ENCODE measurements at regions not wholly inside any gene's neighbourhood (a gene's known extent, or its start where the extent isn't known, plus 50 kb on each side); places are given as distances from the start of the nearest gene placed in this dataset.

DNA sequence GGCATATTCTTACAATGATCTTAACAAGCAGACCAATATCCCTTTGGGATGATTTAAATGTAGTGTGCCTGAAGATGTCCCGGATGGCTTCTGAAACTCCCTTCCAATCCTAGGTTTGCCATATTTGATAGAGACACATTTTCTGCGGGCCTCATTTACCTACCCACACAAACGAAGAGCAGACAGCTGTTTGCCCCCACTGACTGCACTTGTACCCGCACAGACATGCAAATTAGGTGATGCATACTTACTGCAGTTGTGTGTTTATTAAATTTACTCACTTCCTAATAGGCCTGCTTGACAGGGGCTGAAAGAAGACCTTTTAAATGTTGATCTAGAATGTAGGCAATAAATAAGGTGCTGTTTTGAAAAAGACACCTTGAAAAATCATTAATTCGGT, 257.9 kb upstream of the RRP15 start:
- DNase-seq: no peak

DNA sequence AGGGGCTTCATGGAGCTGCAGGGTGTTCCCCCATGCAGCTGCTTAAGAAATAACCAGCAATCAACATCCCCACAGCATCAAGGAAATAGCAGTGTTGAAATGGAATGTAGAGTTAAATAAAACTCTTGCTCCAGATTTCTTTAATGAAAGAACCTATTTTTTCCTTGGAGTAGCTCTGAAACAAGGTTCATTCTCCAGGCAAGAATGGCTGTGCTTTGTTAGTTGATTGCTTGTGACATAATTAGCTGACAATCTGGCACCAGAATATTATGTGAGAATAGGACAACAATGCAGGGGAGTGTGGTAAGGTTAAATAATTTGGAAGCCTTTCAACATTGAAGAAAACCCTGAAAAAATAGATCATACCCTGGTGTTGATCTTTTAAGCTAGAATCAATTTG, 254.2 kb upstream of the RRP15 start:
- DNase-seq: no peak

DNA sequence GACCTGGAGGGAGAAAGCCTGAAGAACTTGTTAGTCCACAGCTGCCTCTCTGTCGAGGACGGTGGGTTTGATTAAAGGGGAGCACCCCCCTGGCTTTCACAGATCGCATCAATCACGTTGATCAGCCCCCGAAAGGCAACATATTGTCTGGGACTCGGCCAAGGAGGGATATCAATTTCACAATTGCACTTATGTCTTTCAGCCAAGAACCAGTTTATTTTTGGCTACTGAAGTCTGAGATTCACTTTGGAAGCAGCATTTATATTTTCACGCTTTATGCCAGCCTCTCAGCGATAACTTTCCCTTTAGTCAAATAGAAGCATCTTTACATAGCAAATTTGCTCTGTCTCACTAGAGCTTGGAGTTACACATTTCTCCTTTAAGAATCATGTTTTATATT, 253.2 kb upstream of the RRP15 start:
- DNase-seq: no peak

DNA sequence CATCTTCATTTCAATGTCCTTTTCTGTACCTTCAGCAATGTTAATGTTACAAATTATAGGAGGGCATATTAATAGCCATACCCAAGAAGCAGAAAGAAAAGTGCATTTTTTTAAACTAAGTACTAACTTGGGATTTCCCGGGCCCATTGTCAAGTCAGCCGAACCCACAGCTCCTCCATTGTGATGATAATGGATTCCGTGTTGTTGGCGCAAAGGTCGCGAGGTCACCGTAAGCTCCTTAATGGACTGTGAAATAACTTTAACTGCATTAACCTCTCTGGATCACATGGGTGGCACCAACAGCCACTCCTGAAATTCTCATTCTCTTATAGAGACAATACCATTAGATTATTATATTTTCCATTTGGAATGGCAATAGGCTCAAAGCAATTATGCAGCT, 250.6 kb upstream of the RRP15 start:
- no peak for DNase-seq

DNA sequence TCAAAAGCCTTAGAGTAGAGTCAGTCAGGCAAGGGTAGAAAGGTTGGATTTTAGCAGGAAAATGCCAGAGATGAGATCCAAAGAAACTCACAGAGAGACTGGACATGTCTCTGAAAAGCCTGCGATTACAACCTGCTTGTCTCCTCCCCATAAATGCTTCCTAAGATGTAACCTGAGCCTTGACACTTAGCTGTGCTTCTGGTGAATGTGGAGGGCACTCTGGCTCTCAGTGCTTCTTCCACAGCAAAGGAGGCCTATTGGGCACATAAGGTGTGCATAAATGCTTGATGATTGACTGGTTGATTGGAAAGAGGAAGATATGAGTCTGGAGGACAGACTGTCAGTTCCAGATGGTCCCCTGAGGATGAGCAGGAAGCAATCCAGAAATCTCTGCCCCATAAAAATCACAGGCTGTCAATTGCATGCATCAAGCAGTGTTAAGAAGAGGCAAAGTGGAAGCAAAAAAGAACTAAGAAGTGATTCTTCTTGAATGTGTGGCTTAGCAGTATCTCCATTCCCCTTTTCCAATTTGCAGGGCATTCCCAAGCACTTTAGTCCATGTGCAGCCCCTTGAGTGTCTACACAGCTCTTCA, 236.2 kb upstream of the RRP15 start:
- no peak for DNase-seq

DNA sequence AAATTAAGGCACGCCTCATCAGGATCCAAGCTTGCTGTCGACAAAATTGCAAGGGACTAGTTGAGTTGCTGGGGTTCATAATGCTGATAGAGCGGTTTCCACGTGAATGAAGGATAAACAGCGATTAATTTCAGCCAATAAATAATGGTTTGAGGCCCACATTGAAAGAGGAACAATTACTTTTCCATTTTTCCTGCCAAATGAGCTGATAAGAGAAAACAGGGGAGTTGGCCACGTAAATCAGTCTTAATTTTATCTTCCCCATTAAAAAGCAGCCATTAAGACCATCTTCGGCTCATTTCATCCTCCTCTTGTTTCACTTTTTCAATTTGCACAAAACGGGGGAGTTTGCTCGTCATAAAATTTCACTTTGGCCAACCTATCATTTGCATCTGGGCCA, 235.5 kb upstream of the RRP15 start:
- no peak for DNase-seq

DNA sequence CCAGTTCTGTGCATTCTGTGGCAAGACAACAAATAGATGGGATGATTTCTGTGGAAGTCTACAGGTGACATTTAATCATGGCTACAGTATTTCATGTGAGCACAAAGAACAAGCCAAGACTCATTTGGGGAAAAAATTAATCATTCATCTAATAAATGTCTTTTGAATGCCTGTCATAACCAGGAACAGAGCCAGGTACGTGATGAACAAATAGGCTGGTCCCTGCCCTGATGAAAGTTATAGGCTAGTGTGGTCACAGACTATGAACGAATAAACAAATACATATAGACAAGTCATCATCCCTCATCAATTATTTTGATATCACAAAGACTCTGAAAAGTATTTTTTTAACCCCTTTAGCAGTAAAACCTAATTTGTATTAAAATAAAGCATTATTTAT, 226.4 kb upstream of the RRP15 start:
- DNase-seq: no peak

DNA sequence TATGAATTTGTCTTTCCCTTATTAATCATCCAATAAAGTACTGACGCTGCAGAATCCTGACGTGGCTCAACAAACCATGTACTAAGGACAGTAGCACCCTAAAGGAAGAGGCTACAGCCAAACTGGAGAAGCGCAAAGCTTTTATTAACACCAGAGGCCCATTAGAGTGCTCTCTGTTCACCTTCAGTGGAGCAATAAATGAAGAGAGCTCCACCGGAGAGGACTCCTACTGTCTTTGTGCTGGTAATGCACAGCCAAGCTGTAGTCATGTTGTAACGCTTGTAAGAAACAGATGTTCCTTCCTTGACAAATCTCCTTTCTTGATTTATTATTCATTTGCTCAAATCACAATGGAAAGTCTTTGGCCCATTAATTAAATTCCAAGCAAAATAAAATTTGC, 220.7 kb upstream of the RRP15 start:
- DNase-seq: no peak

DNA sequence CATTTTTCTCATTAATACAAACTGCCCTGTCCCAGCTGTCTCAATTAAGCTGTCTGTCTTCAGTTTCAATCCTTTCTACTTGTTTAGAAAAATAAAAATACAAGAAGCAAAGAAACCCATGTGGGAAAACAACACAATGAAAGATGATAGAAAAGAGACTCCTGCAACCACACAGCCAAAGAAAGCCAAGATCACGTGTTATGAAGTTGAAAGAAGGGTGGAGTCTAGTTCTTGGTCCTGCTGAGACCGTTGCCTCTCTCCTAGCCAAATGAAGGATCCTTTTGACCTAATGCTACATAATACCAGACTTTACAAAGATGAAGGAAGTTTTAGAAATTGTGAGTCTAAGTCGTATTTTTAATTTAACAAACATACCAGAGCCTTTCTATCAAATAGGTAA, 218.8 kb upstream of the RRP15 start:
- DNase-seq: no peak

DNA sequence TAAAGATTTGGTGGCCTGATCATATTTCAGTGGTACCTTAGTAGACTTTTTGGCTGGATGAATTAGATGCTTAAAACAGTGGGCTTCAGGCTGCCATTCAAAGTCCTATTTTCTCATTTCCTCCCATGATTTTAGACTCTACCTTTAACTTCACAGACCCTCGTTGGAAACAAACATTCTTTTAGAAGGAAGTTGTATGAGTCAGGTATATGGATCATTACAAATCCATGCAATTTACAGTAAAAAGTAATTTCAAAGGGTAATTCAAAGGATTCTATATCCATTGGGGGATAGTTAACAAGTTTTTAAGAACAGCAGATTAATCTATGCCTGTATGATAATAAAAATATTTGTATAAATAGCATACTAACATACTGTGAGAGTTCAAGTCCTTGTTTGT, 216.9 kb upstream of the RRP15 start:
- DNase-seq: no peak

DNA sequence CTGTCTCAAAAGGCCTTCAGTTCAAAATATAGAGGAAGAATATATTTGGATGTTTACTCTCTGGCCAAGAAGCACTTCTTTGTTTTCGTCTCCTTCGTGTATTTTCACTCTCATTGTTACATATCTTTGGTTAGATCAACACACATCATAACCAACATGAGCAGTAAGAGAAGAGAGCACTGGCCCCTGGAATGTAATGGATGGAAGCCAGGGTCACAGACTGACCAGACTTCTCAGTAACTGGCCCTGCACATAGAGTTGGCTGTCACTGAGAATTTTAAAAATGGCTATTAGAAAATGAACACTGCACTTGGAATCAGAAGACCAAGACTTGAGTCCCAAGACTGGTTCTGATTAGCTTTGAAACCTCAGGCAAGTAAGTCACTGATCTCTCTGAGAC, 215.9 kb upstream of the RRP15 start:
- DNase-seq: no peak

DNA sequence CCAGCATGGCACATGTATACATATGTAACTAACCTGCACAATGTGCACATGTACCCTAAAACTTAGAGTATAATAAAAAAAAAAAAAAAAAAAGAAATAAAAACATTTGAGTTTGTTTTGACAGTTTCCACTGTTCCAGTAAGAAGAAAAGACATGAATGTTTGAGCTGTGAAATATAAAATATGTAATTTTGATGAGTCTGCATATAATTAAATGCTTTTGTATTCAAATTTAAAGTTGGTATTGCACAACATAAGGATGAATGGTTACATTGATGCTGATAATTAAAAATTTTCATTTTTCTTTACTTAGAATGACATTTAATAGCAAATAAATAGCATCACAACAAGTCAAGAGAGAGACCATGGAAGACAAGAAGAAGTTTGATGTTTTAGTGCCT, 212.0 kb upstream of the RRP15 start:
- no peak for DNase-seq

DNA sequence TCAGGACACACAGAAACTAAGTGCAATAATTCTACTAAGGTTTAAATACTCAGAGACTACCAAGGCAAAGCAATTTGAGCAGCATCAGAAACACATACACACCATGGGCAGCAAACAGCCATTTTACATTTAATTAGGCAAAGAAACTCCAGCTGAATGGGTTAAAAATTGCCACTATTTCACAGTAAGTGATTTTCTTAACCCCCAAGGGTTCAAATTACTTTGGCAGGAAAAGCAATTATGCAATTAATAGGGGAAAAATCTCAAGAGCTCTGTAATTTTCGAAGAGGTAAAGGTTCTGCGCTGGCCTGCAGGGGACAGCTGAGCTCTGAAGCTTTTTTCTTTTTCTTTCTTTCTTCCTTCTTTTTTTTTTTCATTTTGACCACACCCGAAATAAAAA, 206.2 kb upstream of the RRP15 start:
- no peak for DNase-seq

DNA sequence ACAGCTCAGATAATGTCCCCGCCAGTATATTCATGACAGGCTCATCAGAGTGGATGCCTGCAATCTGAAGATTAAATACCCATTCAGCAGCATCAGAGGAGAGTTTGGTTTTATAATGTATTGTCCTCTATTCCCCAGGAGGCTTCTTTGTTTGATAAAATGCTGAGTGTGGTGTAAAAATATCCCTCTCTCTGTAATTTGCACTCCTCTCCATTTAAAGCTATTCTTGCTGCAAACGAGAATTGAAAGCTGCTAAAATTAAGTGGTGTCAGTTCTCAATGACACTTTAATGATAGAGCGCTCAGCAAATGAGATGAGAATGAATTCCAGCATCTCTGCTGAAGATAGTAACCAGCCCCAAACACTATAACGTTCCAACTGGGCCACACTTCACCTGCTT, 205.7 kb upstream of the RRP15 start:
- no peak for DNase-seq

DNA sequence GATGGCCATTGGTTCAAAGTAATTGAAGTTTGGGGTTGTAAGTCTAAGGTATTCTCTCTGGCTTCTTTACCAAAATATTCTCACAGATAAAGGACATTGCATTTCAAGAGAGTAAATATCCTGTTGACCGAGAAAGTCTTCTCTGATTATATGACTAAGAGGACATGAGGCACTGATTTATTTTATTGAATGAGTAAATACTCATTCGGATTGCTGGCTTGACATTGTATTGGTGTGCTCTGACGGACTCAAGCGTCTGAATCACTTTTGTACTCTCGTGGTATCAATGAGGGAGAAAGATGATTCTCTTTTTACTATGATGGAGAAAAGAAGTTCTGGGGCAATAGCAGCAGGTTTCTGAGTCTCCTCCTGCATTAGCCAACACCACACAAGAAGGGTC, 205.3 kb upstream of the RRP15 start:
- no peak for DNase-seq

DNA sequence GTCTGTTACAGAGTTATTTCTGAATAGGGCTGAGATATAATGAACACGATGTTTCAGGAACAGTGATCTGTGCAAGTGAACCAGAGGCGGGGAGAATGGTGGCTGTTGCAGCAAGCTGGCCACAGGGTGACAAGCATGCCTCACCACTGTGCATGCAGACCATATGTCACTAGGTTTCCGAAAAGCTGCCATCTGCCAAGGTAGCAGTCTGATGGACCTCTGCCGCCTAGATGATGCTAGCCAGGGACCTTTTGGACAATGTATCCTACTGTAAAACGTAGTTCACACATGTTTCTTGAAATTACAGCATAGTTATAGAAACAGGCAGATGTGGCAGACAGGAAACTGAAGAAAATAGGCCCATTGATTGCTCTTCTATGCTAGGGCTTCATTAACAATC, 204.2 kb upstream of the RRP15 start:
- DNase-seq: no peak

DNA sequence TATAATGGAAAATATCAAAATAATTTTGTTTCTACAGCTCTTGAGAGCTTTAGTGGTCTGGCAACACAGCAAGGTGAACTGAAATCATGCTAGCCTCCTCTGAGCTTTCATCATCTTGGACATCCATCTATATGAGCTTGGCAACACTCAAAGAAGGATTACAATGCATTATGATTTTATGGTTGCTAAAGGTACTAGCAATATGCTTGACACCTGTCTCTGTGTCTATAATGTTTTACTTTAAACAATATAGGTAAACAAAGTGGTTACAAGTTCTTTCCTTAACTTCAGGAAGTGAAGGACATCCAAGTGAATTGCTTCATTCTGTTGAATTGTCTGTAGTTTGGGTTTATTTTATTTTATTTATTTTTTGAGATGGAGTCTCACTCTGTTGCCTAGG, 203.7 kb upstream of the RRP15 start:
- no peak for DNase-seq

DNA sequence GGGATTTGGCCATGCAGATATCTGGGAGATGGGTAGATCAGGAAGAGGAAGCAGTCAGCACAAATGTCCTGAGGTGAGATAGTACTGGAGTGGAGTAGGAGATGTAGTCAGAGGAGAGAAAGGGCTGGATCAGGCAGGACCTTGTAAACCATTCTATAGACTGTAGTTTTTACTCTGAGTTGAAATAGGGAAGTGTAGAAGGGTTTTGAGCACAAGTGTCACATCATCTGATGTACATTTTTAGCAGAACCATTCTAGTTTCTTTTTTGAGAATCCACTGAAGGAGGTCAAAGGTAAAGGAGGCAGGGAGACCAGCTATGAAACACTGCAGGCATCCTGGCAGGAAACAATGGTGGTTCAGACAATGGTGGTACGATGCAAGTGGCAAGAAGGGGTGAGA, 194.6 kb upstream of the RRP15 start:
- no peak for DNase-seq

DNA sequence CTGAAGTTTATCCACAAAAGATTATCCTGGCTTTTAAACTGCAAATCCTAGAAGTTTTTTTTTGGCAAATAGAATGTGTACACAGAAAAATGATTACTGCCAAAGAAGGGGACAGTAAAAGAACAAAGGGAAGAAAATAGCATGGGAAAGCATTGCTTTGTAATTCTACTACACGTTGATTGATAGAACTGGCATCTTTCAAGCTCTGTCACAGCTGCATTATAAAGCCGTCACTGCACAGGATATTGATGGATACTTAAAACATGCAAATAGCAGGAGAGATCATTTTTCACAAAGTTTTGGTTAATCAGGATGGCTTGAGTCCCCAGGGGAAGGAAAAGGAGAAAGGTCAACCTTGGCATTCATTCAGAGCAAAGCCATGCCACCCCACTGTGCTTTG, 183.7 kb upstream of the RRP15 start:
- no peak for DNase-seq

DNA sequence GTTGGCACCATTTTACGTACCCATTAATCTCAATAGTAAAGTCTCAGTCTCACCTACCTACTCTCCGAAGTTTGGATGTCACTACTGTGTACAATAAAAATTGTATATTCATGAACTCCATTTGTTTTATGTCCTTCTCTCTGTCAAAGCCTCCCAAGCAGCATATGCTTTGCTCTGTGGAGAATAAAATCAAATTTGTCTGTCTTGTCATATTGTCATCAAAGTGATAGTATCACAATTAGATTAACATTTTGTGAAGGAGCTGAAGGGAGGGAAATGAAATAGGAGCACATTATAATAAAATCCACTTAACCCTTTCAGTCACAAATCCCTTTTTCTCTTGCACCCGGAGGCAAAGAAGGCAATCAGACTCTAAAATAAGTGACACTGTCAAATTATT, 177.1 kb upstream of the RRP15 start:
- no peak for DNase-seq

DNA sequence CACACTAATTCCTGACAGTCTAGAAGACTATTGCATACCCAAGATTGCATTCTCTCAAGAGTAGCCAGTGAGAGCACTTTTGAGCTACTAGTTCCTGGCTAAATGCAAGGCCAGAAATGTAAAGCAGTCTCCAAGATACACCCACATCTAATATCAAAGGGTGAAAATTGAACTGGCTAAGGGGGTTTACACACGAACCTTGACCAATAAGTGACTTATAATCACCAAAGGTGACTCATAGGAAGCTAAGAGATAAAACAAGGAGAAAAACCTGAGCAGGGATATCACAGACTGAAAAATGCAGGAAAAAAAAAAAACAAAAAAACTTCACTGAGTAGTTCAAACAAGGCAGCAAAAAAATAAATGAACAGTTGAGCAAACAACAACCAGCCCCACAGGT, 172.2 kb upstream of the RRP15 start:
- DNase-seq: no peak

DNA sequence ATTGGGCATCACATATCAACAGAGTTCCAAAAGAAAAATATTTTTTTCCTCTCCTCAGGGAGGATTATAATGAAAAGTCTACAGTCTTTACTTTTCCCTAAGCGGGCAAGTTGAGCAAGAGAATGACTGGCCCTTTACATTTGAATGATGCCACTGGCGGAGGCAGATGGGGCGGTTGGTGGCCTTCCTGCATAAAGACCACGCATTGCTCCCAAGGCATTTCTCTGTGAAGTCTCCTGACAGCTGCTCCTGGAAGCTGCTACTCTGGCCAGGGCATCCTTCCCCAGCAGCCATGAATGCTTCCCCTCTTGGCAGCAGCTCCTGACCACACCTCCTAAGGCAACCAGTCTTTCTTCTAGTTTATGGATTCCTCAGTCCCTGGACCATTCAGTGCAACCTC, 161.1 kb upstream of the RRP15 start:
- no peak for DNase-seq

DNA sequence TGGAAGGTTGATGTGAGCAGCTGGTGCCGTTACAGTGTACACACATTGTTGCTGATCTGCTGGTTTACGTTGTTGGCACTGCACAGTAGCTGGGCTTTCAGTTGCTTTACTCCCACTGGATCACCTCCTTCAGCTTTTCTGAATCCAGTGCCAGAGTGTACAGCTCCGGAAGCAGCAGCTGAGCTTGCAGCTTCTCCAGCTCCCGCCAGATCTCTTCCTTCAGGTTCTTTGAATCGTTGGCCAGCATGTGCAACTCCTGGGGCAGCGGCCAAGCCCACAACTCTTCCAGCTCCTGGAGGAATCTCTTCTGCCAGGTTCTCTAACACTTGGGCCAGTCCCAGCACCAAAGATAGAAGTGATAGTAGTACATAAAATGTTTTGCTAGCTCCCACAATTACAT, 149.7 kb upstream of the RRP15 start:
- no peak for DNase-seq

DNA sequence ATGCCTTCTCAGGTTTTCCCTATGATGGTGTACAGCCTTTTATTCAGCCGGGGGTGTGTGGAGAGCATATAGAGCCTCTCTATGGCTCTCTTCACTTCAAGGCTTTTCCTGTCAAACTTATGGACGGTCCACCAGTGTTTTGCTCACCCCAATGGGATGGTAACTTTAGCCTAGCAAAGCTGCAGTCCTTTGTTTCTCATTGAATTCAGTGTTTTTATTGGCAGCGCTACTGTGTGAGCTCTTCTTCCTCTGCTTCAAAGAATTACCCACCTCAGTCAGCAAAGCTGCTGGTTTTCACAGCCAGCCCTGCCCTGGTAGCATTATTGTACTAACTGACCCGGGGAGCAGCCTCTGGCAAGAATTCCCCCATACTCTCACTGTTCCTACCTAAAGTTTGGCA, 145.3 kb upstream of the RRP15 start:
- DNase-seq: no peak

DNA sequence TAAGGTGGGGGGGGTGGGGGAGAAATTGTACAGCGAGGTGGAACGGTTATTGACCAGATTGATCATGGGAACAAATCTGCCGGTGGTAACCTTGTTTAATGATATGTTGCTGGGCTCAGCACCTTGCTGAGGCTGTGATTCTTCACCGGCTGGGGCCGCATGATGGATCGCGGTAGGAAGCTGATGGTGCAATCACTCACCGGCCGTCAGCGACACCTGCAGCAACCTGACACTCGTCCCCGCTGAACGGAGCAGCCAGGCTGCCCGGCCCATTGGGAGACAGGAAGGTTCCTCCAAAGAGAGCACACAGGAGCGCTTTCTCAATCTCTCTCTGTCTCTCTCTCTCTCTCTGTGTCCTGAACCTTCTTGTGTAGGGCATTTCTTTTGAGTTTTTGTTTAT, 128.5 kb upstream of the RRP15 start:
- no peak for DNase-seq

DNA sequence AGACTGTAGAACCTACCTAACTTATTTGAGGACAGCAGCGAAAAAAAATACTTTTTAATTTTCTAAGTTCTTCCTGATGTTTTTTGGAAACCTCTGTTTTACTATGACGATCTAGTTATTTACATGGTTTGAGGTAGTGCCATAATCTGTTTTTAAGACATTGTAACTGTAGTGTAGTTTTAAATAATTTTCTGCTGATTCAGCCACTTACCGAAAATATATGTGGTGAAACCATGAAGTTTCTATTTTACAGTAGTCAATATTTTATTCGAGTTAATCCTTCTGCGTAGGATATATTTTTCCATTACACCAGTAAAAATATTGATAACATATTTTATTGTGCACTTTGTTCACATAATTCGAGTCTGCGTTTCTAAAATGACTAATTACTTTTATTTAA, 121.7 kb upstream of the RRP15 start:
- DNase-seq: no peak
